ENCODE measurements at regions not wholly inside any gene's neighbourhood (a gene's known extent, or its start where the extent isn't known, plus 50 kb on each side); places are given as distances from the start of the nearest gene placed in this dataset.

DNA sequence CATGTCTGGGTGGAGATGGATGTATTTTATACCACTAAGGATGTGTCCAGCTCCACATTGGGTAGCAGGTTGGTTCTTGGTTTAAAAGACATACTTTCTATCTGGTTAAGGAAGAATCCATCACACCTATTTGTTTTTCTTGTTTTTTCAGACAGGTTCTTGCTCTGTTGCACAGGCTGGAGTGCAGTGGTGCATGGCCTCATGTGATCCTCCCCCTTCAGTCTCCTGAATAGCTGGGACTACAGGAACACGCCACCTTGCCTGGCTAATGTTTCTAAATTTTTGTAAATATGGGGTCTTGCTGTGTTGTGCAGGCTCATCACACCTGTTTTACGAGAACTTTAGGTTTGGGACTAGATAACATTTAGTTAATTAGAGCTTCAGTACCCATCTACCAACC, 80.2 kb upstream of the PRNP start:
- TF ChIP-seq, protein P1, sequence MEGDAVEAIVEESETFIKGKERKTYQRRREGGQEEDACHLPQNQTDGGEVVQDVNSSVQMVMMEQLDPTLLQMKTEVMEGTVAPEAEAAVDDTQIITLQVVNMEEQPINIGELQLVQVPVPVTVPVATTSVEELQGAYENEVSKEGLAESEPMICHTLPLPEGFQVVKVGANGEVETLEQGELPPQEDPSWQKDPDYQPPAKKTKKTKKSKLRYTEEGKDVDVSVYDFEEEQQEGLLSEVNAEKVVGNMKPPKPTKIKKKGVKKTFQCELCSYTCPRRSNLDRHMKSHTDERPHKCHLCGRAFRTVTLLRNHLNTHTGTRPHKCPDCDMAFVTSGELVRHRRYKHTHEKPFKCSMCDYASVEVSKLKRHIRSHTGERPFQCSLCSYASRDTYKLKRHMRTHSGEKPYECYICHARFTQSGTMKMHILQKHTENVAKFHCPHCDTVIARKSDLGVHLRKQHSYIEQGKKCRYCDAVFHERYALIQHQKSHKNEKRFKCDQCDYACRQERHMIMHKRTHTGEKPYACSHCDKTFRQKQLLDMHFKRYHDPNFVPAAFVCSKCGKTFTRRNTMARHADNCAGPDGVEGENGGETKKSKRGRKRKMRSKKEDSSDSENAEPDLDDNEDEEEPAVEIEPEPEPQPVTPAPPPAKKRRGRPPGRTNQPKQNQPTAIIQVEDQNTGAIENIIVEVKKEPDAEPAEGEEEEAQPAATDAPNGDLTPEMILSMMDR (IDR thresholded peaks at IDR 0.05 in 8 of 11, conservative IDR thresholded peaks at IDR 0.05 in 3 of 11) = no peak
- no peak for TF ChIP-seq POLR2A (IDR thresholded peaks at IDR 0.05)
